ENCODE measurements at regions not wholly inside any gene's neighbourhood (a gene's known extent, or its start where the extent isn't known, plus 50 kb on each side); places are given as distances from the start of the nearest gene placed in this dataset.

DNA sequence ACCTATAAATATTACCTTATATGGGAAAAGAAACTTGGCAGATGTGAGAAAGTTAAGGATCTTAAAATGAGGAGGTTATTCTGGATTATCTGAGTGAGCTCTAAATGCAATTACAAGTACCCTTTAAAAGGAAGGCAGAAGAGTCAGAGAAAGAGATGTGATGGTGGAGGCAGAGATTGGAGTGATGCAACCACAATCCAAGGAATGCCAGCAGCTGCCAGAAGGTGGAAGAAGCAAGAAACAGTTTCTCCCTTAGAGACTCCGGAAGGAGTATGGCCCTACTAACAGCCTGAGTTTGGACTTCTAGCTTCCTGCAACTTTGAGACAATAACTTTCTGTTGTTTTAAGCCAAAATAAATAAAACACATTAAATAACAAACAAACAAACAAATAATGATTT is 108.7 kb upstream of the PRLR start (continued):
- TF ChIP-seq CREB1 (IDR thresholded peaks at IDR 0.05) (no peak), KDM1A (IDR thresholded peaks at IDR 0.05; ENCODE audit: borderline replicate concordance, low read length) (0 out of 2 replicates have a peak, but pooled peaks have one; percentile 46), GTF2F1 (IDR thresholded peaks at IDR 0.05; ENCODE audit: borderline replicate concordance, low read depth, low read length) (no peak), PHF8 (conservative IDR thresholded peaks at IDR 0.05; ENCODE audit: low read depth, low read length) (no peak), SUZ12 (IDR thresholded peaks at IDR 0.05; ENCODE audit: low read length) (no peak)

Data from H1 (cell line).